Neural cell (in vitro differentiated cells): ENCODE measurements at regions not wholly inside any gene's neighbourhood (a gene's known extent, or its start where the extent isn't known, plus 50 kb on each side); places are given as distances from the start of the nearest gene placed in this dataset.

Source experiments
- H2AFZ ChIP-seq: fragments of 200-600, 300-800 bp; sonication (generic), shearing (Covaris generic); 2 replicates; pipeline ENCODE4 v1.6.0; 2014; ENCODE audit warnings: low read depth, mild to moderate bottlenecking, antibody characterized with exemption, low read length, moderate library complexity
- H3F3A ChIP-seq: fragments of 200-600 bp; shearing (Covaris generic); 2 replicates; pipeline ENCODE4 v1.6.1; 2016; ENCODE audit warnings: mild to moderate bottlenecking, moderate library complexity, mixed read lengths, antibody characterized with exemption, low read length; ENCODE audit not compliant: insufficient read depth, poor library complexity, severe bottlenecking
- H3K27ac ChIP-seq: fragments of 200-600, 300-800 bp; sonication (generic), shearing (Covaris generic); 2 replicates; pipeline ENCODE4 v1.5.1; 2014; ENCODE audit warnings: mild to moderate bottlenecking, low read length, moderate library complexity
- H3K27me3 ChIP-seq: fragments of 300-800, 200-600 bp; sonication (generic), shearing (Covaris generic); 2 replicates; pipeline ENCODE4 v1.6.0; 2014; ENCODE audit warnings: mild to moderate bottlenecking, low read depth, low read length, moderate library complexity; ENCODE audit not compliant: insufficient read depth
- H3K36me3 ChIP-seq: fragments of 300-800, 200-600 bp; sonication (generic), shearing (Covaris generic); 2 replicates; pipeline ENCODE4 v1.5.1; 2014; ENCODE audit warnings: mild to moderate bottlenecking, antibody characterized with exemption, low read length, moderate library complexity; ENCODE audit not compliant: insufficient read depth
- H3K4me2 ChIP-seq: fragments of 300-800, 200-600 bp; sonication (generic), shearing (Covaris generic); 2 replicates; pipeline ENCODE4 v1.6.0; 2014; ENCODE audit warnings: mild to moderate bottlenecking, low read length
- H3K4me3 ChIP-seq: fragments of 300-800, 200-600 bp; sonication (generic), shearing (Covaris generic); 2 replicates; pipeline ENCODE4 v1.5.1; 2014; ENCODE audit warnings: mild to moderate bottlenecking, low read length, moderate library complexity
- H3K79me2 ChIP-seq: fragments of 200-600 bp; shearing (Covaris generic); replicated peaks from 2 replicates; pipeline ENCODE4 v1.6.0; 2014; ENCODE audit warnings: mild to moderate bottlenecking, low read length, moderate library complexity; ENCODE audit not compliant: insufficient read depth
- H3K9ac ChIP-seq: fragments of 300-800, 200-600 bp; sonication (generic), shearing (Covaris generic); 2 replicates; pipeline ENCODE4 v1.6.1; 2016; ENCODE audit warnings: mild to moderate bottlenecking, low read length, mixed read lengths
- H3K9me2 ChIP-seq: fragments of 200-600 bp; shearing (Covaris generic); 2 replicates; pipeline ENCODE4 v1.6.1; 2016; ENCODE audit warnings: mild to moderate bottlenecking, low read length, mixed read lengths; ENCODE audit not compliant: insufficient read depth
- H3K9me3 ChIP-seq: fragments of 200-600, 300-800 bp; sonication (generic), shearing (Covaris generic); 2 replicates; pipeline ENCODE4 v1.6.1; 2016; ENCODE audit warnings: mild to moderate bottlenecking, mixed run types, low read length, moderate library complexity, mixed read lengths
- H4K20me1 ChIP-seq: fragments of 200-600 bp; shearing (Covaris generic); 2 replicates; pipeline ENCODE4 v1.6.1; 2016; ENCODE audit warnings: mild to moderate bottlenecking, mixed run types; ENCODE audit not compliant: insufficient read depth
- CTCF ChIP-seq: fragments of 450-650 bp; IDR thresholded peaks from 2 replicates; pipeline ENCODE4 v1.5.1; 2014; ENCODE audit warnings: antibody characterized with exemption, mild to moderate bottlenecking, moderate library complexity; ENCODE audit not compliant: poor library complexity, severe bottlenecking
- EP300 ChIP-seq: fragments of 450-650 bp; conservative IDR thresholded peaks from 2 replicates; pipeline ENCODE4 v1.6.1; 2014; ENCODE audit warnings: antibody characterized with exemption, mild to moderate bottlenecking, moderate library complexity; ENCODE audit not compliant: poor library complexity, severe bottlenecking
- EZH2 ChIP-seq: fragments of 200-600, 300-800 bp; shearing (Covaris generic), sonication (generic); IDR thresholded peaks from 2 replicates; pipeline ENCODE4 v1.6.1; 2014; ENCODE audit warnings: antibody characterized with exemption, low read length, borderline replicate concordance, mild to moderate bottlenecking; ENCODE audit not compliant: insufficient read depth, poor library complexity, severe bottlenecking
- MXI1 ChIP-seq: fragments of 450-650 bp; conservative IDR thresholded peaks from 2 replicates; pipeline ENCODE4 v1.6.1; 2014; ENCODE audit warnings: antibody characterized with exemption, mild to moderate bottlenecking; ENCODE audit not compliant: poor library complexity, severe bottlenecking
- POLR2AphosphoS5 ChIP-seq: IDR thresholded peaks from 2 replicates; pipeline ENCODE4 v1.6.1; 2012
- RAD21 ChIP-seq: fragments of 450-650 bp; conservative IDR thresholded peaks from 2 replicates; pipeline ENCODE4 v1.6.1; 2014; ENCODE audit warnings: antibody characterized with exemption, mild to moderate bottlenecking, moderate library complexity
- REST ChIP-seq: IDR thresholded peaks from 2 replicates; pipeline ENCODE4 v1.6.1; 2012; ENCODE audit warnings: borderline replicate concordance
- SMC3 ChIP-seq: fragments of 450-650 bp; conservative IDR thresholded peaks from 2 replicates; pipeline ENCODE4 v1.6.1; 2014; ENCODE audit warnings: antibody characterized with exemption, mild to moderate bottlenecking, moderate library complexity; ENCODE audit not compliant: poor library complexity
- TAF1 ChIP-seq: IDR thresholded peaks from 2 replicates; pipeline ENCODE4 v1.6.1; 2012; ENCODE audit warnings: low read depth

GRCh38 chr12:92425165-92425564 lies 277.6 kb upstream of the PLEKHG7 start:
- Histone ChIP-seq H3K9me2 (no peaks in the 10 kb centered on the region), H3K36me3 (no peaks in the 10 kb centered on the region), H3K27me3 (no peaks in the 10 kb centered on the region), H3F3A (peaks cover 4% of the 10 kb centered on the region), H3K9ac (no peak overlapping the region), H2AFZ (no peak overlapping the region), H3K4me3 (peak overlapping the region; percentile 37), H3K27ac (peak overlapping the region; percentile 69), H3K4me2 (peak overlapping the region; percentile 26), H3K9me3 (no peaks in the 10 kb centered on the region), H3K79me2 (no peaks in the 10 kb centered on the region), H4K20me1 (no peaks in the 10 kb centered on the region)
- TF ChIP-seq EP300 = peak; percentile 56
- TF ChIP-seq TAF1 = no peak
- peak; percentile 17 for TF ChIP-seq SMC3
- TF ChIP-seq RAD21 = peak; percentile 14
- peak; percentile 17 for TF ChIP-seq POLR2AphosphoS5
- TF ChIP-seq CTCF = no peak
- TF ChIP-seq REST = no peak
- no peak for TF ChIP-seq MXI1
- TF ChIP-seq EZH2 = no peak

- Histone ChIP-seq H3K27ac (peak overlapping the region; percentile 69), H3K36me3 (no peaks in the 10 kb centered on the region), H2AFZ (no peak overlapping the region), H3K9me3 (no peaks in the 10 kb centered on the region), H3K4me3 (no peak overlapping the region), H3K9me2 (no peaks in the 10 kb centered on the region), H3K4me2 (peak overlapping the region; percentile 26), H4K20me1 (no peaks in the 10 kb centered on the region), H3K27me3 (no peaks in the 10 kb centered on the region), H3K79me2 (no peaks in the 10 kb centered on the region), H3F3A (peaks cover 4% of the 10 kb centered on the region), H3K9ac (no peak overlapping the region)
- TF ChIP-seq POLR2AphosphoS5 (no peak), EP300 (no peak), REST (no peak), TAF1 (no peak), MXI1 (no peak), SMC3 (no peak), EZH2 (no peak), RAD21 (no peak), CTCF (no peak)
These were observed 278.5 kb upstream of the PLEKHG7 start for GRCh38 chr12:92424338-92424737.
